HEK293 (cell line): ENCODE measurements at regions not wholly inside any gene's neighbourhood (a gene's known extent, or its start where the extent isn't known, plus 50 kb on each side); places are given as distances from the start of the nearest gene placed in this dataset.

Experiments used
- CTCF ChIA-PET: fragments of 350-600 bp; formaldehyde crosslinking; extraction: SDS; loops from one replicate; lab custom pipeline; 2021; ENCODE audit warnings: antibody characterized with exemption; lab: Yijun Ruan, JAX
- POLR2A ChIA-PET: fragments of 300-600 bp; formaldehyde crosslinking; extraction: SDS; loops from one replicate; lab custom pipeline; 2020; ENCODE audit warnings: antibody characterized with exemption, inconsistent platforms; lab: Yijun Ruan, JAX
- H3K27ac ChIP-seq: fragments of 200-500 bp; sonication (Bioruptor generic); 2 replicates; pipeline ENCODE4 v1.5.1; 2014; ENCODE audit warnings: low read depth, low read length, control low read depth, inconsistent platforms; ENCODE audit errors: extremely low read depth
- H3K36me3 ChIP-seq, 2 experiments: fragments of 200-500 bp in 1 of 2; sonication (Bioruptor generic) in 1 of 2; 1 replicate in 1 of 2; 2 replicates in 1 of 2; pipeline ENCODE4 v1.5.1; 2014 to 2017; ENCODE audit warnings: inconsistent platforms in 2 of 2, low read length in 2 of 2; ENCODE audit not compliant: control insufficient read depth in 2 of 2, insufficient read depth in 1 of 2
- H3K4me1 ChIP-seq: fragments of 200-500 bp; sonication (Bioruptor generic); 2 replicates; pipeline ENCODE4 v1.5.1; 2014; ENCODE audit warnings: mild to moderate bottlenecking, low read length, inconsistent platforms; ENCODE audit not compliant: control insufficient read depth, insufficient read depth
- H3K4me3 ChIP-seq: 2 replicates; pipeline ENCODE4 v1.5.1; 2011; ENCODE audit warnings: low read depth, mild to moderate bottlenecking, control low read depth, low read length, moderate library complexity
- H3K9me3 ChIP-seq: fragments of 200-500 bp; sonication (Bioruptor generic); 2 replicates; pipeline ENCODE4 v1.5.1; 2014; ENCODE audit warnings: low read depth, low read length, inconsistent platforms; ENCODE audit not compliant: control insufficient read depth, insufficient read depth
- BCL11B ChIP-seq: fragments of 450-650 bp; formaldehyde crosslinking; IDR thresholded peaks from 2 replicates; pipeline ENCODE4 v1.5.1; 2016; ENCODE audit warnings: low read depth, missing biosample characterization, missing genetic modification characterization
- BCL6B ChIP-seq: fragments of 450-650 bp; formaldehyde crosslinking; IDR thresholded peaks from 2 replicates; pipeline ENCODE4 v1.5.1; 2017; ENCODE audit warnings: missing biosample characterization, missing genetic modification characterization
- EGR2 ChIP-seq: fragments of 450-650 bp; formaldehyde crosslinking; IDR thresholded peaks from 2 replicates; pipeline ENCODE4 v1.5.1; 2016; ENCODE audit warnings: low read depth, missing biosample characterization, missing genetic modification characterization
- PATZ1 ChIP-seq: fragments of 450-650 bp; formaldehyde crosslinking; IDR thresholded peaks from 2 replicates; pipeline ENCODE4 v1.5.1; 2016; ENCODE audit warnings: missing biosample characterization, missing genetic modification characterization
- PRDM10 ChIP-seq: fragments of 450-650 bp; formaldehyde crosslinking; IDR thresholded peaks from 2 replicates; pipeline ENCODE4 v1.5.1; 2016; ENCODE audit warnings: missing biosample characterization, missing genetic modification characterization
- TCF7L2 ChIP-seq: IDR thresholded peaks from 2 replicates; pipeline ENCODE4 v1.6.1; 2011; ENCODE audit warnings: low read depth, mild to moderate bottlenecking, inconsistent platforms, low read length, moderate library complexity, borderline replicate concordance
- ZBTB20 ChIP-seq: fragments of 450-650 bp; formaldehyde crosslinking; IDR thresholded peaks from 2 replicates; pipeline ENCODE4 v1.5.1; 2016; ENCODE audit warnings: missing biosample characterization, missing genetic modification characterization
- ZFHX2 ChIP-seq: fragments of 450-650 bp; formaldehyde crosslinking; conservative IDR thresholded peaks from 2 replicates; pipeline ENCODE4 v1.5.1; 2016; ENCODE audit warnings: missing biosample characterization, missing genetic modification characterization
- ZFP3 ChIP-seq: fragments of 450-650 bp; formaldehyde crosslinking; IDR thresholded peaks from 2 replicates; pipeline ENCODE4 v1.5.1; 2016; ENCODE audit warnings: low read depth, missing biosample characterization, missing genetic modification characterization
- ZNF133 ChIP-seq: fragments of 450-650 bp; formaldehyde crosslinking; IDR thresholded peaks from 2 replicates; pipeline ENCODE4 v1.5.1; 2016; ENCODE audit warnings: missing biosample characterization, missing genetic modification characterization
- ZNF138 ChIP-seq: fragments of 450-650 bp; formaldehyde crosslinking; IDR thresholded peaks from 2 replicates; pipeline ENCODE4 v1.5.1; 2016; ENCODE audit warnings: missing biosample characterization, missing genetic modification characterization, borderline replicate concordance
- ZNF223 ChIP-seq: fragments of 450-650 bp; formaldehyde crosslinking; IDR thresholded peaks from 2 replicates; pipeline ENCODE4 v1.5.1; 2016; ENCODE audit warnings: missing biosample characterization, missing genetic modification characterization
- ZNF518A ChIP-seq: fragments of 450-650 bp; formaldehyde crosslinking; conservative IDR thresholded peaks from 2 replicates; pipeline ENCODE4 v1.5.1; 2016; ENCODE audit warnings: low read depth, missing biosample characterization, missing genetic modification characterization
- ZNF549 ChIP-seq: fragments of 450-650 bp; IDR thresholded peaks from 2 replicates; pipeline ENCODE4 v1.5.1; 2018; ENCODE audit warnings: missing biosample characterization, missing genetic modification characterization, mild to moderate bottlenecking, inconsistent platforms, moderate library complexity
- ZNF585B ChIP-seq: fragments of 450-650 bp; formaldehyde crosslinking; IDR thresholded peaks from 2 replicates; pipeline ENCODE4 v1.5.1; 2016; ENCODE audit warnings: missing biosample characterization, missing genetic modification characterization
- ZNF610 ChIP-seq: fragments of 450-650 bp; formaldehyde crosslinking; IDR thresholded peaks from 2 replicates; pipeline ENCODE4 v1.5.1; 2016; ENCODE audit warnings: missing biosample characterization, missing genetic modification characterization, borderline replicate concordance
- ZNF626 ChIP-seq: fragments of 450-650 bp; sonication (Bioruptor Pico); formaldehyde crosslinking; IDR thresholded peaks from 2 replicates; pipeline ENCODE4 v1.5.1; 2018; ENCODE audit warnings: missing biosample characterization, missing genetic modification characterization, inconsistent platforms
- ZNF645 ChIP-seq: fragments of 450-650 bp; formaldehyde crosslinking; IDR thresholded peaks from 2 replicates; pipeline ENCODE4; 2016; ENCODE audit warnings: missing biosample characterization, missing genetic modification characterization
- ZNF747 ChIP-seq: fragments of 450-650 bp; formaldehyde crosslinking; IDR thresholded peaks from 2 replicates; pipeline ENCODE4 v1.5.1; 2016; ENCODE audit warnings: missing biosample characterization, missing genetic modification characterization
- ZNF776 ChIP-seq: fragments of 450-650 bp; formaldehyde crosslinking; IDR thresholded peaks from 2 replicates; pipeline ENCODE4 v1.5.0; 2017; ENCODE audit warnings: missing biosample characterization, missing genetic modification characterization, borderline replicate concordance
- ZNF843 ChIP-seq: fragments of 450-650 bp; formaldehyde crosslinking; IDR thresholded peaks from 2 replicates; pipeline ENCODE4 v1.5.1; 2016; ENCODE audit warnings: missing biosample characterization, missing genetic modification characterization

GRCh38 chr18:53943326-53943860 lies 281.1 kb downstream of the MBD2 start (continued):
- TF ChIP-seq ZNF776 (no peak), ZNF747 (tag by site-specific recombination) (no peak), BCL11B (tag by site-specific recombination) (no peak), ZNF626 (tag by site-specific recombination) (no peak), ZNF133 (tag by site-specific recombination) (no peak)

- H3K9me3 ChIP-seq, result no peaks in the 10 kb centered on the region
- ChIA-PET POLR2A (no interaction called here), CTCF (no interaction called here)
- no peak overlapping the region for H3K27ac ChIP-seq
- H3K36me3 ChIP-seq, result no peaks in the 10 kb centered on the region
- no peaks in the 10 kb centered on the region for H3K4me1 ChIP-seq
- TF ChIP-seq ZNF138 (no peak), PRDM10 (tag by site-specific recombination) (no peak), ZNF843 (tag by site-specific recombination) (no peak), ZNF223 (tag by site-specific recombination) (no peak), ZNF585B (tag by site-specific recombination) (no peak), ZNF518A (tag by site-specific recombination) (no peak), ZBTB20 (no peak), EGR2 (tag by site-specific recombination) (no peak), ZNF549 (tag by site-specific recombination) (no peak), ZNF747 (tag by site-specific recombination) (no peak), ZFHX2 (tag by site-specific recombination) (no peak), ZNF645 (tag by site-specific recombination) (no peak), BCL6B (no peak), ZFP3 (tag by site-specific recombination) (no peak), PATZ1 (tag by site-specific recombination) (no peak), ZNF610 (tag by site-specific recombination) (no peak), TCF7L2 (no peak)
- TF ChIP-seq, all 188 proteins: peak for 0
- no peak overlapping the region for H3K4me3 ChIP-seq
Observed at GRCh38 chr18:53941601-53942338, 282.7 kb downstream of the MBD2 start.
